ENCODE measurements at regions not wholly inside any gene's neighbourhood (a gene's known extent, or its start where the extent isn't known, plus 50 kb on each side); places are given as distances from the start of the nearest gene placed in this dataset.

DNA sequence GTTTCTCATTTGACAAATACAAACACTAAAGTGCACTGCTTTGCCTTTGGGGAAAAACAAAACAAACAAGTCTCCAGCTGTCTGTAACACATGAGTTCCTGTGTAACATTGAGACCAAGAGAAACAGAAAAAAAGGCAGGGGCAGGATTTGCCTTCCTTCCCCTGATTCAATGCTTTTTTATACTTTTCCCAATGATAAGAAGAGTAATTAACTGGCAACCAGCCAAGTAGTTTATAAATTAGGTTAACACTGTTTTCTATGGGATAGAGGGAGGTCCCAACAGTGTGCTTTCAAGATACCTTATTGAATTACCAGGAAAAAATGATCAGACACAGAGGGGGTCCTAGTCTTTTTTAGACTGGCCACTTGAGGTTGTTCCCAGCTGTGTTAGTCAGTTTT lies 346.8 kb downstream of the TRIM36 start:
- no peak for TF ChIP-seq CTCF (IDR thresholded peaks at IDR 0.05)
- no peak for TF ChIP-seq GABPB1 (CRISPR knock-in tag; IDR thresholded peaks at IDR 0.05)
- no peak for TF ChIP-seq HMGA2 (CRISPR knock-in tag; IDR thresholded peaks at IDR 0.05)
- TF ChIP-seq, protein P1, sequence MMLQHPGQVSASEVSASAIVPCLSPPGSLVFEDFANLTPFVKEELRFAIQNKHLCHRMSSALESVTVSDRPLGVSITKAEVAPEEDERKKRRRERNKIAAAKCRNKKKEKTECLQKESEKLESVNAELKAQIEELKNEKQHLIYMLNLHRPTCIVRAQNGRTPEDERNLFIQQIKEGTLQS (CRISPR knock-in tag; conservative IDR thresholded peaks at IDR 0.05) = no peak
- no peak for TF ChIP-seq TP53 (CRISPR knock-in tag; IDR thresholded peaks at IDR 0.05)
- TF ChIP-seq ATF1 (CRISPR knock-in tag; IDR thresholded peaks at IDR 0.05) = no peak
- no peak for TF ChIP-seq E2F1 (CRISPR knock-in tag; IDR thresholded peaks at IDR 0.05)
